ENCODE measurements at regions not wholly inside any gene's neighbourhood (a gene's known extent, or its start where the extent isn't known, plus 50 kb on each side); places are given as distances from the start of the nearest gene placed in this dataset.

GRCh38 chr6:150712505-150713252 lies 113.0 kb downstream of the PLEKHG1 start:
- DNase-seq (ENCODE audit: low read depth in 2 of 2), result no peak

- no peak for DNase-seq (ENCODE audit: low read depth in 2 of 2)
Observed at GRCh38 chr6:150713487-150713886, 113.8 kb downstream of the PLEKHG1 start.

- no peak for DNase-seq (ENCODE audit: low read depth in 2 of 2)
Observed at GRCh38 chr6:150713931-150714330, 114.2 kb downstream of the PLEKHG1 start.

GRCh38 chr6:150715133-150715532 lies 115.4 kb downstream of the PLEKHG1 start:
- DNase-seq (ENCODE audit: low read depth in 2 of 2), result no peak

- DNase-seq (ENCODE audit: low read depth in 2 of 2), result no peak
Observed at GRCh38 chr6:150717419-150717818, 117.7 kb downstream of the PLEKHG1 start.

- DNase-seq (ENCODE audit: low read depth in 2 of 2), result no peak
Observed at GRCh38 chr6:150719099-150719766, 119.5 kb downstream of the PLEKHG1 start.

GRCh38 chr6:150719831-150720230 lies 120.1 kb downstream of the PLEKHG1 start:
- DNase-seq (ENCODE audit: low read depth in 2 of 2), result no peak

- no peak for DNase-seq (ENCODE audit: low read depth in 2 of 2)
Observed at GRCh38 chr6:150720774-150721233, 121.1 kb downstream of the PLEKHG1 start.

GRCh38 chr6:150721418-150722266 lies 122.0 kb downstream of the PLEKHG1 start:
- no peak for DNase-seq (ENCODE audit: low read depth in 2 of 2)

- DNase-seq (ENCODE audit: low read depth in 2 of 2), result no peak
Observed at GRCh38 chr6:150722614-150723344, 123.1 kb downstream of the PLEKHG1 start.

GRCh38 chr6:150723345-150723658 lies 123.6 kb downstream of the PLEKHG1 start:
- no peak for DNase-seq (ENCODE audit: low read depth in 2 of 2)

GRCh38 chr6:150723857-150724256 lies 124.2 kb downstream of the PLEKHG1 start:
- DNase-seq (ENCODE audit: low read depth in 2 of 2), result no peak

- no peak for DNase-seq (ENCODE audit: low read depth in 2 of 2)
Observed at GRCh38 chr6:150725795-150726194, 126.1 kb downstream of the PLEKHG1 start.

GRCh38 chr6:150729188-150729748 lies 129.6 kb downstream of the PLEKHG1 start:
- DNase-seq (ENCODE audit: low read depth in 2 of 2), result no peak

GRCh38 chr6:150730801-150731457 lies 131.2 kb downstream of the PLEKHG1 start:
- DNase-seq (ENCODE audit: low read depth in 2 of 2), result no peak

GRCh38 chr6:150732765-150733539 lies 132.6 kb upstream of the MTHFD1L start:
- no peak for DNase-seq (ENCODE audit: low read depth in 2 of 2)

GRCh38 chr6:150733726-150734125 lies 131.8 kb upstream of the MTHFD1L start:
- DNase-seq (ENCODE audit: low read depth in 2 of 2), result no peak

GRCh38 chr6:150734235-150734634 lies 131.3 kb upstream of the MTHFD1L start:
- DNase-seq (ENCODE audit: low read depth in 2 of 2), result no peak

- DNase-seq (ENCODE audit: low read depth in 2 of 2), result no peak
Observed at GRCh38 chr6:150735341-150735851, 130.1 kb upstream of the MTHFD1L start.

- no peak for DNase-seq (ENCODE audit: low read depth in 2 of 2)
Observed at GRCh38 chr6:150738092-150738629, 127.3 kb upstream of the MTHFD1L start.
